CD4-positive, alpha-beta T cell treated with Interleukin-10 for 1 hour (primary cell): ENCODE measurements at regions not wholly inside any gene's neighbourhood (a gene's known extent, or its start where the extent isn't known, plus 50 kb on each side); places are given as distances from the start of the nearest gene placed in this dataset.

Experiments
- DNase-seq: peaks from one replicate; pipeline ENCODE4 v3.0.0-alpha.2; 2020

- DNase-seq, result no peak
Measured at GRCh38 chrX:13142891-13143290, 98.5 kb upstream of the FAM9C start.

GRCh38 chrX:13140007-13140406 is 95.6 kb upstream of the FAM9C start:
- no peak for DNase-seq

- peak; percentile 24 for DNase-seq
Measured at GRCh38 chrX:13131396-13132137, 87.1 kb upstream of the FAM9C start.

GRCh38 chrX:13130816-13131215 is 86.4 kb upstream of the FAM9C start:
- DNase-seq, result no peak

- DNase-seq, result no peak
Measured at GRCh38 chrX:13128104-13128503, 83.7 kb upstream of the FAM9C start.

GRCh38 chrX:13126775-13127174 is 82.4 kb upstream of the FAM9C start:
- DNase-seq, result no peak

- no peak for DNase-seq
Measured at GRCh38 chrX:13125188-13125587, 80.8 kb upstream of the FAM9C start.

GRCh38 chrX:13123857-13124345 is 79.5 kb upstream of the FAM9C start:
- DNase-seq, result peak; percentile 17

- no peak for DNase-seq
Measured at GRCh38 chrX:13123247-13123856, 78.9 kb upstream of the FAM9C start.

- no peak for DNase-seq
Measured at GRCh38 chrX:13121020-13121555, 76.7 kb upstream of the FAM9C start.

GRCh38 chrX:13120017-13120416 is 75.6 kb upstream of the FAM9C start:
- no peak for DNase-seq

GRCh38 chrX:13119386-13119785 is 75.0 kb upstream of the FAM9C start:
- DNase-seq, result no peak

- no peak for DNase-seq
Measured at GRCh38 chrX:13115146-13115855, 70.9 kb upstream of the FAM9C start.

GRCh38 chrX:13112499-13112898 is 68.1 kb upstream of the FAM9C start:
- no peak for DNase-seq

GRCh38 chrX:13110433-13111324 is 66.3 kb upstream of the FAM9C start:
- DNase-seq, result no peak

- no peak for DNase-seq
Measured at GRCh38 chrX:13109817-13110216, 65.4 kb upstream of the FAM9C start.

GRCh38 chrX:13103914-13104274 is 59.5 kb upstream of the FAM9C start:
- no peak for DNase-seq

GRCh38 chrX:13103188-13103913 is 58.9 kb upstream of the FAM9C start:
- DNase-seq, result no peak

GRCh38 chrX:13102636-13103035 is 58.2 kb upstream of the FAM9C start:
- no peak for DNase-seq

- peak; percentile 45 for DNase-seq
Measured at GRCh38 chrX:13101441-13102139, 57.2 kb upstream of the FAM9C start.

GRCh38 chrX:13099121-13099520 is 54.7 kb upstream of the FAM9C start:
- no peak for DNase-seq
